ENCODE measurements at regions not wholly inside any gene's neighbourhood (a gene's known extent, or its start where the extent isn't known, plus 50 kb on each side); places are given as distances from the start of the nearest gene placed in this dataset.

- CTCF ChIA-PET, result no interaction called here
- DNase-seq (no peak), ATAC-seq (ENCODE audit: low read depth) (no peak)
- Mint-ChIP-seq H3K36me3 (ENCODE audit: low read depth) (no peaks in the 10 kb centered on the region), H3K4me1 (peaks cover 3% of the 10 kb centered on the region), H3K27me3 (peaks cover 1% of the 10 kb centered on the region), H3K27ac (no peak overlapping the region), H3K4me3 (no peak overlapping the region), H3K9me3 (no peaks in the 10 kb centered on the region)
- intact Hi-C loops (cut with micrococcal nuclease), result loop anchor here (10.0 kb wide), 1 partner anchor 305 kb away; no protein-coding TSS in a partner anchor
- POLR2A ChIA-PET, result no interaction called here
- TF ChIP-seq CTCF (IDR thresholded peaks at IDR 0.05), result no peak
These were observed 648.1 kb downstream of the MID1IP1 start for GRCh38 chrX:39449352-39449751.

- DNase-seq, result no peak
- H3K36me3 Mint-ChIP-seq (ENCODE audit: low read depth), result no peaks in the 10 kb centered on the region
- POLR2A ChIA-PET, result no interaction called here
- no peaks in the 10 kb centered on the region for H3K9me3 Mint-ChIP-seq
- no peak overlapping the region for H3K27ac Mint-ChIP-seq
- TF ChIP-seq CTCF (IDR thresholded peaks at IDR 0.05), result no peak
- no peak for ATAC-seq (ENCODE audit: low read depth)
- H3K4me3 Mint-ChIP-seq, result no peak overlapping the region
- peaks cover under 1% of the 10 kb centered on the region for H3K4me1 Mint-ChIP-seq
- intact Hi-C loops (cut with micrococcal nuclease), result no loop called here
- H3K27me3 Mint-ChIP-seq, result peaks cover 1% of the 10 kb centered on the region
- CTCF ChIA-PET, result no interaction called here
These were observed 647.4 kb downstream of the BCOR start for GRCh38 chrX:39450234-39450977.

GRCh38 chrX:39451046-39451445, 646.7 kb downstream of the BCOR start:
- Mint-ChIP-seq H3K27ac (no peak overlapping the region), H3K27me3 (peaks cover 1% of the 10 kb centered on the region), H3K4me1 (no peaks in the 10 kb centered on the region), H3K4me3 (no peak overlapping the region), H3K36me3 (ENCODE audit: low read depth) (no peaks in the 10 kb centered on the region), H3K9me3 (no peaks in the 10 kb centered on the region)
- DNase-seq, result no peak
- ChIA-PET CTCF (no interaction called here), POLR2A (no interaction called here)
- intact Hi-C loops (cut with micrococcal nuclease), result no loop called here
- TF ChIP-seq CTCF (IDR thresholded peaks at IDR 0.05), result no peak
- ATAC-seq (ENCODE audit: low read depth), result no peak

- ATAC-seq (ENCODE audit: low read depth), result no peak
- TF ChIP-seq CTCF (IDR thresholded peaks at IDR 0.05), result no peak
- H3K27me3 Mint-ChIP-seq, result peaks cover 1% of the 10 kb centered on the region
- ChIA-PET POLR2A (no interaction called here), CTCF (no interaction called here)
- no peaks in the 10 kb centered on the region for H3K4me1 Mint-ChIP-seq
- H3K27ac Mint-ChIP-seq, result no peak overlapping the region
- H3K4me3 Mint-ChIP-seq, result no peak overlapping the region
- peaks cover 3% of the 10 kb centered on the region for H3K9me3 Mint-ChIP-seq
- H3K36me3 Mint-ChIP-seq (ENCODE audit: low read depth), result no peaks in the 10 kb centered on the region
- DNase-seq, result no peak
- intact Hi-C loops (cut with micrococcal nuclease), result no loop called here
These were observed 645.4 kb downstream of the BCOR start for GRCh38 chrX:39452401-39452800.

- ChIA-PET POLR2A (no interaction called here), CTCF (no interaction called here)
- Mint-ChIP-seq H3K27me3 (peaks cover 1% of the 10 kb centered on the region), H3K4me1 (no peaks in the 10 kb centered on the region), H3K4me3 (no peak overlapping the region), H3K36me3 (ENCODE audit: low read depth) (no peaks in the 10 kb centered on the region), H3K27ac (no peak overlapping the region), H3K9me3 (peaks cover 4% of the 10 kb centered on the region)
- intact Hi-C loops (cut with micrococcal nuclease), result no loop called here
- DNase-seq (no peak), ATAC-seq (ENCODE audit: low read depth) (no peak)
- no peak for TF ChIP-seq CTCF (IDR thresholded peaks at IDR 0.05)
These were observed 643.7 kb downstream of the BCOR start for GRCh38 chrX:39453889-39454621.
